ENCODE measurements at regions not wholly inside any gene's neighbourhood (a gene's known extent, or its start where the extent isn't known, plus 50 kb on each side); places are given as distances from the start of the nearest gene placed in this dataset.
"Not testable (repeated sequence)": the region's sequence is repeated elsewhere in the genome, so short reads cannot be mapped to it uniquely, and the experiment has no call there.

- no peak for DNase-seq (ENCODE audit: low spot score)
Measured at GRCh38 chr20:24836661-24837299, 112.3 kb upstream of the CST7 start.

- DNase-seq (ENCODE audit: low spot score), result no peak
Measured at GRCh38 chr20:24837781-24838450, 111.2 kb upstream of the CST7 start.

- no peak for DNase-seq (ENCODE audit: low spot score)
Measured at GRCh38 chr20:24838546-24839535, 110.2 kb upstream of the CST7 start.

- DNase-seq (ENCODE audit: low spot score), result no peak
Measured at GRCh38 chr20:24840121-24840713, 108.9 kb upstream of the CST7 start.

DNA sequence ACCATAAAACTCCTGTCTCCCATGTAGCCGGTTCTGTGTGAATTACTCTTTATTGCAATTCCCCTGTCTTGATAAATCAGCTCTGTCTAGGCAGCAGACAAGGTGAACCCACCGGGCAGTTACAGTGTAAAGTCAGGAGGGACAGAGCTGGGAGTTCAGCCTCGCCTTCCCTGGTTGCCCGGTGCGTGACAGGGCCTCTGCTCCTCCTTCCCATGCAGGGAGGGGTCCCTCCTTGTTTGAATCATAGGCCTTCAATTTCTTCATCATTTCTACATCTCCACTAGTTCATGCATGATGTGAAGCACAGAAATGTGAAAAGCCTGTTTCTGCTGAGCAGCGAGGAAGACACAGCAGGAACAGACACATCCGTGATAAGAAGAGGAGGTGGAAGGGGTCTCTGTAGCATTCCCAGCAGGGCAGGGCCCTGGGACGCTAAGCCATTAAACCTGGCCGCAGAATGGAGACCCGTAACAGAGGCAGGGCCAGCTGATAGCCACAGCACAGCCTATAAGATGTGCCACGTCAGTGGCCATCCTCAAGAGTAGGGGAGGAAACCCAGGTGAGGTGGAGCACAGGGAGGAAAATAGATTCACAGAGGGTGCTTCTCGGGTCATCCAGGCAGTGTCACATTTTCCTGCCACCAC, 106.7 kb upstream of the CST7 start:
- no peak for DNase-seq (ENCODE audit: low spot score)

GRCh38 chr20:24842918-24843715, 106.0 kb upstream of the CST7 start:
- no peak for DNase-seq (ENCODE audit: low spot score)

GRCh38 chr20:24850176-24850575, 98.9 kb upstream of the CST7 start:
- DNase-seq (ENCODE audit: low spot score), result no peak

GRCh38 chr20:24851346-24852019, 97.6 kb upstream of the CST7 start:
- DNase-seq (ENCODE audit: low spot score), result no peak

DNA sequence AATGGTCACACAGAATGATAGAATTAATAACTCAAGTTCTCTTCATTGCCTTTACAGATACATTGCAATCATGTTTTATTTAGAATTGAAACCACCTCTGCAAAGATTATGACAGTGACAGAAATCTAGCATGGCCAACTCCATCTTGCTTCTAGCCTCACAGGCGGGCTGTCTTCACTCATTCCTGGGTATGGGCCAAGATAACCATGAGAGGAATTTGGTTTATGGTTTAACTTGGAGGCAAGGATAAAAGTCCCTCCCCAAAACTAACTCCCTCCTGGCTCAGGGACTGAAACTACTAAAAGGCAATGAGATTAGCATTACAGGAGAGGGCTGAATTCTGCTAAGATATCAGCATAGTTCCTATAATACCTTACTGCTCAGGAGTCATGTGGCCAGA, 95.2 kb upstream of the CST7 start:
- no peak for DNase-seq (ENCODE audit: low spot score)

DNA sequence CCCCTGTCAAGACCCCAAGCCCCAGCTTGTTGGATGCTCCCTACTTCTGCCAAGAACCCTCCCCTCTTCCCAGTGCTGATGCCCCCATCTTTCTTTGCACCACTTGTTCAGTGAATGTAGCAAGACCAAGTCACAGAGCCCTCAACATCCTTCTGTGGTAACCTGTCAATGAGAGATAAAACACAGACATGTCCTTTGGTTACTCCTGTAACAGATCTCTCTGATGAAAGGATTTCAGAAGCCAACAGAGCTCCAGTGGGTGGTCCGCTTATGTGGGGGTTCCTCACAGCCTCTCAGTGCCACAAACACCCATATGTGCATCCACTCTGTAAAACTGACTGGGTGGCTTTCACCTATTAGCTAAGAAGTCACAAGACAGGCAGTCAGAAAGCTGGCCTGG, 93.2 kb upstream of the CST7 start:
- DNase-seq (ENCODE audit: low spot score), result no peak

DNA sequence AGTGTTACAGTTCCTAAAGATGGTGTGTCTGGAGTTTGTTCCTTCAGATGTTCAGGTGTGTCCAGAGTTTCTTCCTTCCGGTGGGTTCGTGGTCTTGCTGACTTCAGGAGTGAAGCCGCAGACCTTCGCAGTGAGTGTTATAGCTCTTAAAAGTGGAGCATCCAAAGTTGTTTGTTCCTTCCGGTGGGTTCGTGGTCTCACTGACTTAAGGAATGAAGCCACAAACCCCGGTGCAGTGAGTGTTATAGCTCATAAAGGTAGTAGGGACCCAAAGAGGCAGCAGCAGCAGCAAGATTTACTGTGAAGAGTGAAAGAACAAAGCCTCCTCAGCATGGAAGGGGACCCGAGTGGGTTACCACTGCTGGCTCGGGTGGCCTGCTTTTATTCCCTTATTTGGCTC, 90.6 kb upstream of the CST7 start:
- not testable (repeated sequence) for DNase-seq (ENCODE audit: low spot score)

DNA sequence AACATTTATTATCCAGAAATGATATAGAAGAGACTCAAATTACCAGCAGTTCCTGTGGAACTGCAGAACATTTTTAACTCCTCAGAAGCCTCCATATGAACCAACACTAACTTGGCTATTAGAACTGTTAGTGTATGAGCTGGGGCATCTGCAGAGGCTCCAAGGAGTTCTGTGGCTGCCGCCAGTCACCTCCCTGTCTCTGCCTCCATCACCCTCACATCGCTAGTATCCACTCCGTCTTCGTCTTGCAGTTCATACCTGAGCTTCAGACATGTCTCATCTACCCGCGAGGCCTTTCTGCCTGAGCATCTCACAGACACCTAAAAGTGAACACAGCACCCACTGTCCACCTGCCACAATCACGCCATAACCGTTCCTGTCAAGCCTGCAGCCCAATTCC, 89.5 kb upstream of the CST7 start:
- DNase-seq (ENCODE audit: low spot score), result no peak

DNA sequence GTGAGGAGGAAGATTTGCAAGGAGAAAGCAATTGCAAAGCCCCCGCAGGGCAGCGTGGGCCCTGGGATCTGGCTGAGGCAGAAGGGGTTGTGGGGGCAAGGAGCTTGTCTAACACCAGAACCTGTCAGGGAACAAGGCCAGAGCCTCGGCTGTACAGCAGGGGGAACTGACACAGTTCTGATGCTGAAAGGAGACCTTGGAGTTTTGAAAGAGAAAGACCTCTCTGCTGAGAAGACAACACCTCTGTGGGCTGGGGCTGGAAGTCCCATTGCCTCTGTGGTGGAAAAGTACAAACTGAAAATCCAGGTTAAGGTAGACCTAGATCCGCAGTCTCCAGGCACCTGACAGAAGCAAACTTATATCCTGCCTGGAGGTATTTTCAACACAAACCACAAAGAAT, 86.9 kb upstream of the CST7 start:
- no peak for DNase-seq (ENCODE audit: low spot score)

GRCh38 chr20:24862606-24863005, 86.5 kb upstream of the CST7 start:
- DNase-seq (ENCODE audit: low spot score), result no peak

GRCh38 chr20:24863356-24863755, 85.7 kb upstream of the CST7 start:
- no peak for DNase-seq (ENCODE audit: low spot score)

GRCh38 chr20:24866008-24866407, 83.1 kb upstream of the CST7 start:
- no peak for DNase-seq (ENCODE audit: low spot score)

DNA sequence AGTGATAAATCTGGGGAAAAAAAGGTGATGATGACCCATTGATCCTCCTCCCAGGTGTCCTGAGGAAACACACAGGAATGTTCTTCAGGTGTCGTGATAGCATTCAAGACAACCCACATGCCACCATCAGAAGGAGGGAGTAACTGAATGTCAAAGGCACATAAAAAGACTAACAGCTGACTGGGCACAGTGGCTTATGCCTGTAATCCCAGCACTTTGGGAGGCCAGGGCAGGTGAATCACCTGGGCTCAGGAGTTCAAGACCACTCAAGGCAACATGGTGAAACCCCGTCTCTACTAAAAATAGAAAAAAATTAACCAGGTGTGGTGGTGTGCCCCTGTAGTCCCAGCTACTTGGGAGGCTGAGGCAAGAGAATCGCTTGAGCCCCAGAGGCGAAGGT, 82.3 kb upstream of the CST7 start:
- no peak for DNase-seq (ENCODE audit: low spot score)

- no peak for DNase-seq (ENCODE audit: low spot score)
Measured at GRCh38 chr20:24867556-24867955, 81.5 kb upstream of the CST7 start.

DNA sequence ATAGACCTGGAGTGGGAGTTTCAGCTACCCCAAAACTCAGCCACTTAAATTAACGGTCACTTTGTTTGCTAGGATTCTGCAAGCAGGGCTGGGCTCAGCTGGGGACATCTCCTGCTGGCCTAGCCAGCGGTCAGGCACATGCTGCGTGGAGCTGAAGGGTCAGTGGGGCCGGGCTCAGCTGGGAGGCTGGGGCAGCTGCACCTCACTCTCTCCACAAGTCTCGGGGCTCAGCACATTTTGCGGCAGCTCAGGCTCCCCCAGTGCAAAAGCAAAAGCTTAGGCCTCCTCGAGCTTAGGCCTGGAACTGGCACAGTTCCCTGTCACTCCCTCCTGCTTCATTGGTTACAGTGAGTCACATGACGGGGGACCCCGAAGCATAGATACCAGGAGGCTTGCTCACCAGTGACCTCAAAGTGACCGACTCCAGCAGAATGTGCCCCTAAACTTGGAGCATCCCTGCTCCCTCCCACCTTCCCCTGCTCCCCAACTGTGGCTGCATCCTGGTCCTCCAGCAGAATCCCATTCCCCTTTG, 80.6 kb upstream of the CST7 start:
- DNase-seq (ENCODE audit: low spot score), result no peak

- no peak for DNase-seq (ENCODE audit: low spot score)
Measured at GRCh38 chr20:24868959-24869358, 80.1 kb upstream of the CST7 start.
